ENCODE measurements at regions not wholly inside any gene's neighbourhood (a gene's known extent, or its start where the extent isn't known, plus 50 kb on each side); places are given as distances from the start of the nearest gene placed in this dataset.

DNA sequence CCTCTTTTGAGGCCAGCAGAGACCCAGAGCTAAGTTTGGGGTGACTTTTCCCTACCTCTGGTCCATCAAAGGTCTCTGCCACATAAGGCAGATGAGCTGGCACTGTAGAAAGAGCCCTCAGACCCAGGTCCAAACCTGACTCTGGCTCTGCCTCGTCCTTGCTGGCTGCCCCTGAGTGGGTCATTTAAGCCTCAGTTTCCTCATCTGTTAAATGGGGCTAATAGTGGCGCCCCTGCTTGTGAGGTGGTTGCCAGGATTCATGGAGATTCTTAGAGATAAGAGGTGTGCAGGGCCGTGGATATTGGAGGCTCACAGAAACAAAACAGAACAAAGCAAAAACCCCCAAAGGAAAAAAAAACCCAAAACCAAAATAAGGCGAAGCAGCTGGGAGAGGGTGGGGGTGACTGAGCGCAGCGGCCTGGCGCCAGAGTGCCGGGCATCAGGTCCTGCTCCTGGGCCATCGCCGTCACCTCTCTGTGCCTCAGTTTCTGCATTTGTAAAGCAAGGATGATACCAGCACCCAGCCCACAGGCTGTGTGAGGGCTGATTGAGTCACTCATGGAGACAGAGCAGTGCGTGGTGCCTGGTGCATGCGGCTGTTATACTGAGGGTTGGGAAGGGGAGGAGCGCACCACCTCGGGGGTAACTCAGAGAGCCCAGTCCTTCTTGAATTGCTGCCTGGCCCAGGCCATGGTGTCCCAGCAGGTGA, 133.8 kb upstream of the PTPN1 start:
- H3K4me3 ChIP-seq (ENCODE audit: low read depth, low read length), result no peak overlapping the region
- DNase-seq (ENCODE audit: low read depth), result no peak
- no peak for TF ChIP-seq CTCF (conservative IDR thresholded peaks at IDR 0.05; ENCODE audit: low read depth, low read length)

DNA sequence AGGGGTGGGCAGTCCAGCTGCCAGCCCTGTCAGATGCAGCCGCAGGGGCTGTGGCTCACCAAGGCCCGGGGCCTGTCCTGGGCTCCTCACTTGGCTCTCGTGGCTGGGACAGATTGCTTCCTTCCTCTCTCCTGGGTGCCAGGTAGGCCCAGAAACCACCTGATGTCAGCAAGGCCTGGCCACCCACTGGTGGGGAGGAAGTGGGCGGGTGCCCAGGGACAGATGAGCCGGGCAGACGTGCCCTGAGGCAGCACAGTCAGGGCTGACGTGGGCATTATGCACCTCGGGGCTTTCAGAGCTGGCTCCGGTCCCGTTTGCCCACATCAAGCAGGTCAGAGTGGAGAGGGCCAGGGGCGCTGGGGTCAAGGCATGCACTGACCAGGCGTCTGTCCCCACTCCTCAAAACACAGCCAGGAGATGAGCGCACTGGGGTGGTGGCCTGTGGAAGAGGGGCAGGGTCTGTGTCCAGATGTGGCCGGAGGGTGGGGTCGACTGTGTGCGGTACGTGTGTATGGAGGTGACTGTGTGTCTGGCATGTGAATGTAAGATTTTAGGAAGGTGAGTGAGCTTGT, 133.2 kb upstream of the PTPN1 start:
- DNase-seq (ENCODE audit: low read depth), result no peak
- no peak for TF ChIP-seq CTCF (conservative IDR thresholded peaks at IDR 0.05; ENCODE audit: low read depth, low read length)
- H3K4me3 ChIP-seq (ENCODE audit: low read depth, low read length), result no peak overlapping the region

DNA sequence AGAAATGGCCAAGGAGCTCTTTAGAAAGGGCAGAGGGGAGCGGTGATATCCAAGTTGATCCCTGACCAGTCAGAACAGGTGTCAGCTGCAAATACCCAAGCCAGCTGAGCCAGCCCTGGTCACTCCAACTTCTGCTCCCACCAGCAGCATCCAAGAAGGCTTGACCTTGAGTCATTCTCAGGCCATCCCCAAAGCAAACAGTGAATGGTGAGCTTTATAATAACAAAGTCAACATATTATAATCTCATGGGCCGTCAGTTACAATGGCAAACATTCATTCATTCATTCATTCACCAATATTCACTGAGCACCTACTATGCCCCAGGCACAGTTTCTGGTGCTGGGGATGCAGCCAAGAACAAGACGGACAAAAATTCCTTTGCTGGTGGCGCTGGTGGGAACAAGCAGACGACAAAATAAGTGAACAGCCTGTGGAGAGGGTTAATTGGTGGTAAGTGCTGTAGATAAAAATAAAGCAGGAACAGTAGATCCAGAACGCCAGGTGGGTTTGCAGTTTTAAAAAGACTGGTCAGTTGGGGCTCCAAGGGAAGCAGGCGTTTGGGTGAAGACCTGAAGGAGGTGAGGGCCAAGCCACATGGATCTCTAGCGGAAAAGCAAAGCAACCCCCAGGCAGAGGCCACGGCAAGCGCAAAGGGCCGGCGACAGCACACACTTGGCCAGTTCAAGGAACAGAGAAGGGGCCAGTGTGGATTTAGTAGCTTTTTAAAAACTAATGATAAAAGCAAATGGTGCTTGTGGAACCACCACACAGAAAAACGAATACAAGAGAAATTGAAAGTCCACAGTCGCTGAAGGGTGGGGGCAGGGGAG, 131.8 kb upstream of the PTPN1 start:
- DNase-seq (ENCODE audit: low read depth), result no peak
- no peak overlapping the region for H3K4me3 ChIP-seq (ENCODE audit: low read depth, low read length)
- no peak for TF ChIP-seq CTCF (conservative IDR thresholded peaks at IDR 0.05; ENCODE audit: low read depth, low read length)

DNA sequence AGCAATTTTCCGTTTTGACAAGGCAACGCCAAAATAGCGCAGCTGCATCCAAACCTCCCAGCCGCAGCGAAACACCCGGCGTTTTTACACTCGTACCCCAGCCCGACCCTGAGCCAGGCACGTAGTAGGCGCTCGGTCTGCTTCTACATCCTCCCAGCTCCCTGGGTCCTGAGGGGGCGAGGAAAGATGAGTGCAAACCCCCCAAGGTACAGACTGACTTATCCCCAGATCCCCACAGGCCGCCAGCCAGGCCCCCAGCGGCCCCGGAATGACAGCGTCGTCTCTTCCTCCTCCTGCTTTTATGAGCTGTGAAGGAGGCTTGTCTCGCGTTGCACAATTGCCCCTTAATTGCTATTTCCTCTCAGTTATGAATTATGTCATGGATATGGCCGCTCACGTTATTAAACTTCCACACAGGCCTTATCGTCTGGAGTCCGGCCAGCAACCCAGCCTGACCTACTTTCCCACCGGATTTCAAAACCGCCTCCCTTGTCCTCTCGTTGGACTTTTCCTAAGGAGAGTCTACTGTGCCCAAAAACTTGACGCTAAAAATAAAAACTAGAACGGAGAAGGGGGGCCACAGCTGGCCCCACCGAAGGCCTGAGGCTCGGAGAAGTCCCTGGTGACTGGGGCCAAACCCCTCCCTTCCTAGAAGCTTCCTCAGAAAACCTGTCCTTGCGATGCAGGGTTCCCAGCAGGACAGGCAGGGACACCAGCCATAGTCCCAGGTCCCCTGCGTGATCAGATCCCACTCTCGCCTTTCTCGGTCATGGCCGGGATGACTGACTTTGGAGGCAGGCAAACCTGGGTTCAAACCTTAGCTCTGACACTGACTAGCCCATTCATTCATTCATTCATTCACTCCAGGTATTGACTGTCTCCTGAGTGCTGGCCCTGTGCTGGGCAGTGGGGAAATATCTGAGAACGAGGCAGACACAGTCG, 130.9 kb upstream of the PTPN1 start:
- peak; percentile 81 for DNase-seq (ENCODE audit: low read depth)
- H3K4me3 ChIP-seq (ENCODE audit: low read depth, low read length), result no peak overlapping the region
- no peak for TF ChIP-seq CTCF (conservative IDR thresholded peaks at IDR 0.05; ENCODE audit: low read depth, low read length)

GRCh38 chr20:50379991-50380696, 130.0 kb upstream of the PTPN1 start:
- no peak for TF ChIP-seq CTCF (conservative IDR thresholded peaks at IDR 0.05; ENCODE audit: low read depth, low read length)
- no peak for DNase-seq (ENCODE audit: low read depth)
- no peak overlapping the region for H3K4me3 ChIP-seq (ENCODE audit: low read depth, low read length)

- peak; percentile 65 for DNase-seq (ENCODE audit: low read depth)
- peak; percentile 79 for TF ChIP-seq CTCF (conservative IDR thresholded peaks at IDR 0.05; ENCODE audit: low read depth, low read length)
- no peak overlapping the region for H3K4me3 ChIP-seq (ENCODE audit: low read depth, low read length)
Measured at GRCh38 chr20:50380697-50381040, 129.5 kb upstream of the PTPN1 start.

Measured in choroid plexus epithelial cell (primary cell).